NCI-H748 (cell line): ENCODE measurements at regions not wholly inside any gene's neighbourhood (a gene's known extent, or its start where the extent isn't known, plus 50 kb on each side); places are given as distances from the start of the nearest gene placed in this dataset.
A peak's percentile ranks its signal among the peaks of the same experiment; 100 is the strongest.

Experiments
- DNase-seq: peaks from one replicate; lab custom pipeline; 2025; ENCODE audit not compliant: unreplicated experiment; lab: John Stamatoyannopoulos, UW

DNA sequence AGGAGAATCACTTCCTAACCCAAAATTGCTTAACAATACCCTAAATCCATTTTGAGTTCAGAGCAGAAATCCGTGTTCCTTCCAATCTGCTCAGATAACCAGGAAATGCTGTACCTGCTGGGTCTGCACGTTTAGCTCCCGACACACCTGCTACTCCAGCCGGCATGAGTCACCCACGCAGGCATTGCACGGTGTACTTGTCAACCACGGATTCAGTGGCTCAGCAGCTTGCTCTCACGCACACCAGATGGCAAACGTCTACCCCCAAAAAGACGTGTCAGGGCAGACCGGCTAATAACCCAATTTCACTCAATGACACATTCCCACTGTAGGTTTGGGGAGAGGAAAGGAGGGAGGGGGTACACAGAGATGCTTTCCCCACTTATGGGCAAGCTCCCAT is 468.1 kb downstream of the SOX9 start:
- DNase-seq: peak; percentile 85

DNA sequence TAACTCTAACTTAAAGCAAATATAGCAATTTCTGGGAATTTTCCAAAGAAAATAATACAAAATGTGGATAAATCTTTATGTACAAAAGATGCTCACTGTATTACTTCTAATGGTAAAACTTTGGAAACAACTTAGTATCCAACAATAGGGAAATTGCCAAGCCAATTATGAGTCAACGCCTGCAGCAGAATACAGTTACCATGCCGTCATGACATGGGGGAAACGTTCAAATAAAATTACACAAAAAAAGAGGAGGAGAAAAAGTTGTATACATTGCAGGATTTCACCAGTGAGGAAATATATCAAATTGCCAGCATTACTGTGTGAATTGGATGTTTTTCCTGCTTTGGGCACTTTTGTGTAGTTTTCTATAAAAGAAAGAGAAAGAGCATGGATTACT is 469.6 kb downstream of the SOX9 start:
- DNase-seq: no peak

DNA sequence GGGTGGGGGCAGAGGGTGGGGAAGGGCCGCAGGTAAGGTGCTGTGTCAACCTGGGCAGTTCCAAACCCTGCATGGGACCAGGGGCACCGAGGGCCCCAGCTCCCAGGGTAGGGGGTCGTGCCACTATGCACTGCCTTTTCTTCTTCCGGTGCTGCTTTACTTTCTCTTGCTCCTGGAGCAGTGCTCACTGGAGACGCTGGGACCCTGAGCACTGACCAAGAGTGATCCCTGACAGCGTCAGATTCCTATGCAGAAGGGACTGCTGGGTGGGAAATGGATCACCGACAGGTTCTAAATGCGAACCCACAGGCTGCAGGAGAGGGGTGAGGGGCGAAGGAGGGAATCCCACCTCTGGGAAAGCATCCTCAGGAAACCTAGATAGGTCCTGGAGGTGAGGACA is 470.1 kb downstream of the SOX9 start:
- no peak for DNase-seq

DNA sequence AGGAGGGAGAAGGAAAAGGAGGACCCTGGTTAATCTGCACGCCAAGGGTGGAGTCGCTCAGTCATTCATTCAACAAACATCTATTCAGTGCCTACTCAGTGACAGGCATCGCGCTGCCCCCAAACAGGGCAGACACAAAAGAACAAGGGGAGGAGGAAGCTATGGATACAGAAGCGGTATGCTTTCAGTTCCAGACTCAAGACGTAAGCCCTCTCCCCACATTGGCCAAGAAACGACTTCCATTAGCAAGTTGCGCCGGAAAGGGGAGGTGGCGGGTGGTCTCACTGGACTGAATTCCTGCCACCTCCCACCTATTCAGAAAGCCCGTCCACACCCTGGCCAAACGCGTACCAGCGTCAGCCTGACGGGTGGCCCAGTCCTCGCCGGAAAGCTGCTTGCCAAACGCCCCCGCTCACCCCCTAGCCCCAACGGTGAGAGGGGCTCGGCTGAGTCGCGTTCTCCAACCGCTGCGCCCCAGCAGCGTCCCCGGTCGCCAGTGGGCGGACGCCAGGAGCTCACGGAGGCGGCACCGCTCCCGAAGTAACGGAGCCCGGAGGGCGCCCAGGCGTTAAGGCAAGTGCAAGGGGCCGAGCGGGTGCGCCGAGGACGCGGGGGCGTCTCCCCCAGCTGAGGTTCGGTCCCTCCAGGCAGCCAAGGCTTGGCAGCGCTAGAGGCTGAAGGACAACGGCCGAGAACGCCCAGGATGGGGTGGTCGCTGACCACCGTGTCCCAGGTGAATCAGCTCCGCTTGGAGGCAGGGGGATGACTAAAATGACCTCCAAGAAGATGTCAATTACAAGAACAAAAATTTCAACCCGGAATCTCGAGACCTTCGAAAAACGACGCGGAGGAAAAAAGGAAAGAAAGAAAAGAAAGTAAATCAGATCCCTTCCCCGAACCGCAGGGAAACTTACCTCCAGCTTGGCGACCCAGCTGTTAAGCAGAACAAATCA is 470.7 kb downstream of the SOX9 start:
- peak; percentile 65 for DNase-seq

DNA sequence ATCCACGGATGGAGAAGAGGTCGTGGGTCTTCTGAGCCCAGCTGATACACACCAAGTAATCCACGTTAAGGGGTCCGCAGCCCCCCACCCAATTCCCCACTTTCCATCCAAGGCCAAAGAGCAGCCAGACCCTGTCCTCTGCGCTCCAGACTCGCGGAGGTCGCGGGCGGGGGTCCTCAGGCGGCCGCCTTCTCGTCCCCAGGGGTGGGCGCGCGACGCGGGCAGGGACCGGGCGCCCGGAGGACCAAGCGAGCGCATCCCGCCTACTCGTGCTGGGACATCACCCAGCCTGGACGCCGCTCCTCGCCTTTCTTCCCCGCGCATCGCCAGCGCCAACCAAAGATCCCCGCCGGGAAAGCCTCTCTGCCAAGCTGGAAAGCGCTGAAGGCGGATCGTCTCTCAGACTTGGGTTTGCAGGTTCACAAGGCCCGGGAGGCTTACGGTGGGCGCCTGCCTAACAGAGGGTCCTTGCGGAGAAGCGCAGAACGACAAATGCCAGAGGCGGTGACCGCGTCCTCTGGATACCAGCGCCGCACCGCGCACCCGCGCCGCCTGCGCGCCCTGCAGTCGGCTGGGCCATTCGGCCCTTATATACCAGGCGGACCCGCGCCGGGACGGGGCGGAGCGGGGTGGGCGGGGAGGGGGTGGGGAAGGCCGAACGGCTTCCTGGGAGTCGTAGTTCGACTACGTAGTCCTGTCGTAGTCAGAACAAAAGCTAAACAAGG is 471.6 kb downstream of the SOX9 start:
- peak; percentile 88 for DNase-seq

DNA sequence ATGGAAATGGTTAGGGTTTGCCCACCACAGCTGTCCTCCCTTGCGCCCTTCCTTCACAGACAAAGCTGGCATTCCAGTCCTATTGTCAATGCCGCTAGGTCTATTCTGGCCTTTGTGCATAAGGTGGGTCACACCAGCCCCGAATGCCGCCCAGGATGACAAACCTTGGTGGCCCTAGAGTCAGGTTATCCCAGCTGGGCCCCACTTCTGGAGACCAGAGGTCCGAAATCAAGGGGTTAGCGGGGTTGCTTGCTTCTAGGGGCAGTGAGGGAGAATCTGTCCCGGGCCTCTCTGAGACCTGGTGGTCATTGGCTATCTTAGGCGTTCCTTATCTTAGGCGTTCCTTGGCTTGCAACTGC is 472.1 kb downstream of the SOX9 start:
- DNase-seq: no peak

DNA sequence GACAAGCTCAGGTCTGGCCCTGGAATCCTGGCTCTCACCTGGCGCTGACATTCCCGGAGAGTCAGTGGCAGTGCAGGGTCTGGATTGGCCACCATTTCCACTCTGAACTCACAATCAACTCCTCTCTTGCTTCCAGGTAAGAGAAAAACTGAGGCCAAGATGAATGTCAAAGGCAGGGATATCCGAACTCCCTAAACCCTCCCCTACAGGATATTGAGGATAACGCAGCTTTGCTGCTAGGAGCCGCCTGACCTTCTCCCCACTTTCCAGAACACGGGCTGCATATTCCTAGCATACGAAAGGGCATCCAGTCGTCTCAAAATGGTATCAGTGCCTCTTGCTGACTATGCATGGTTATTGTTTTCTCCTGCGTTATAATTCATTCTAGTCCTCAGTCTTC is 473.4 kb downstream of the SOX9 start:
- DNase-seq: no peak
